GM21717 (cell line): ENCODE measurements at regions not wholly inside any gene's neighbourhood (a gene's known extent, or its start where the extent isn't known, plus 50 kb on each side); places are given as distances from the start of the nearest gene placed in this dataset.
"Not testable (repeated sequence)": the region's sequence is repeated elsewhere in the genome, so short reads cannot be mapped to it uniquely, and the experiment has no call there.

Source experiments
- ATAC-seq: cut with Tn5 transposase; IDR thresholded peaks from one replicate; pipeline ENCODE4 v1.9.1; 2021; ENCODE audit warnings: mild to moderate bottlenecking, moderate library complexity; ENCODE audit not compliant: unreplicated experiment

GRCh38 chr16:10312784-10313724 lies 72.8 kb upstream of the ATF7IP2 start:
- peak; percentile 81 for ATAC-seq

GRCh38 chr16:10314317-10314716 lies 71.5 kb upstream of the ATF7IP2 start:
- ATAC-seq = no peak

GRCh38 chr16:10314811-10315210 lies 71.0 kb upstream of the ATF7IP2 start:
- no peak for ATAC-seq

GRCh38 chr16:10317425-10318001 lies 68.3 kb upstream of the ATF7IP2 start:
- no peak for ATAC-seq

- no peak for ATAC-seq
Observed at GRCh38 chr16:10318798-10319500, 66.9 kb upstream of the ATF7IP2 start.

GRCh38 chr16:10321407-10322387 lies 64.2 kb upstream of the ATF7IP2 start:
- no peak for ATAC-seq

- no peak for ATAC-seq
Observed at GRCh38 chr16:10322723-10323527, 62.9 kb upstream of the ATF7IP2 start.

- no peak for ATAC-seq
Observed at GRCh38 chr16:10323528-10323869, 62.4 kb upstream of the ATF7IP2 start.

GRCh38 chr16:10324210-10324609 lies 61.7 kb upstream of the ATF7IP2 start:
- ATAC-seq = no peak

- ATAC-seq = no peak
Observed at GRCh38 chr16:10325783-10326543, 59.9 kb upstream of the ATF7IP2 start.

- ATAC-seq = no peak
Observed at GRCh38 chr16:10326647-10327046, 59.2 kb upstream of the ATF7IP2 start.

- not testable (repeated sequence) for ATAC-seq
Observed at GRCh38 chr16:10328291-10328690, 57.6 kb upstream of the ATF7IP2 start.

GRCh38 chr16:10332241-10332640 lies 53.6 kb upstream of the ATF7IP2 start:
- ATAC-seq = no peak

- ATAC-seq = no peak
Observed at GRCh38 chr16:10332775-10333174, 53.1 kb upstream of the ATF7IP2 start.

GRCh38 chr16:10333321-10334032 lies 52.4 kb upstream of the ATF7IP2 start:
- no peak for ATAC-seq

- no peak for ATAC-seq
Observed at GRCh38 chr16:10335681-10336080, 50.2 kb upstream of the ATF7IP2 start.
